Ammon's horn (tissue), 1 donor: ENCODE measurements at regions not wholly inside any gene's neighbourhood (a gene's known extent, or its start where the extent isn't known, plus 50 kb on each side); places are given as distances from the start of the nearest gene placed in this dataset.

ENCODE experiments used
- DNase-seq: peaks from one replicate; pipeline ENCODE4 v3.0.0-alpha.2; 2016; ENCODE audit warnings: low spot score

DNA sequence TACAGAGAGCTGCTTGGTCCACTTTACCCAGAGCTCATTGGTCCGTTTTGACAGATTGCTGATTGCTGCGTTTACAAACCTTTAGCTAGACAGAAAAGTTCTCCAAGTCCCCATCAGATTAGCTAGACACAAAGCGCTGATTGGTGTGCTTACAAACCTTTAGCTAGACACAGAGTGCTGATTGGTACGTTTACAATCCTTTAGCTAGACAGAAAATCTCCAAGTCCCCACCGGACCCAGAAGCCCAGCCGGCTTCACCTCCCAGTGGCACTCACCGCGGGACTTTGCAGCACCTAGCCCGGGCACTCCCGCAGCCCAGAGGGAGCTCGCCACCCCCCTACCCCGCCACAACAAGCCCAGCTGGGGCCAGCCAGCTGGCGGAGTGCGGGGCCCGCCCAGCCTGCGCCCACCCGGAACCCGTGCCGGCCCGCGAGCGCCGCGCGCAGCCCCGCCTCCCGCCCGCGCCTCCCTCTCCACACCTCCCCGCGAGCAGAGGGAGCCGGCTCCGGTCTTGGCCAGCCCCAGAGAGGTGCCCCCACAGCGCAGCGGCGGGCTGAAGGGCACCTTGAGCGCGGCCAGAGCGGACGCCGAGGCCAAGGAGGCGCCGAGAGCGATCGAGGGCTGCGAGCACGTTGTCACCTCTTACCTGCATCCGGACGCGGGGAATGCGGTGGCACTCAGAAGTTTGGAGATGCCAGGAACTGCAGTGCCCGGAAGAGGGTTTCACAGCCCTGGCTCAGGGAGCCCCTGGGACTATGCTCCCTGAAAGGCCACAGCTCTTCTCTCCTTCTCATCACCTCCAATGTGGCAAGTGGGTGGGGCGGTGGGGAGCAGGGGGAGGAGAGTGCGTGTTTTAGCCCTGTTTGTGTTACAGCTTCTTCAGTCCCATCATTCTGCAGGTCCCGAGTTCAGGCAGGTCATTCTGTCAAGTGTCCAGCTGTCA, 1504.5 kb downstream of the CDH11 start:
- DNase-seq = no peak

DNA sequence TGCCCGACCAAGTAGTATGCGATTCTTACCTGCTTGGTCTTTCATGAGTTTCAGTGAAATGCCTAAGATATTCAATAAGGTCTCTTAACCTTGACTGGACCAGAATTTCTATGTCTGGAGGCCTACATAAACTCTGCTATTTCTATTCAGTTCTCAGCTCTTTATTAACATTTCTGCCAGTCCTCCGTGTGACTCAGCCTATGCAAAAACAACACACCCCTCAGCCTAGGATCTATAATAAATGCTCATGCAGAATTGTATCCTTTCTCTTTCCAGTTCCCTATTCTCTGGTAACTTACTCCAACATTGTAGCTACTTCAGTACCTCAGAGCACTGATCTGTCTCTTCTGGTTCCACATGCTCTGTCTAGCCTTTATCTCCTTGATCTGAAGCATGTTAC, 1507.4 kb downstream of the CDH11 start:
- DNase-seq = no peak

DNA sequence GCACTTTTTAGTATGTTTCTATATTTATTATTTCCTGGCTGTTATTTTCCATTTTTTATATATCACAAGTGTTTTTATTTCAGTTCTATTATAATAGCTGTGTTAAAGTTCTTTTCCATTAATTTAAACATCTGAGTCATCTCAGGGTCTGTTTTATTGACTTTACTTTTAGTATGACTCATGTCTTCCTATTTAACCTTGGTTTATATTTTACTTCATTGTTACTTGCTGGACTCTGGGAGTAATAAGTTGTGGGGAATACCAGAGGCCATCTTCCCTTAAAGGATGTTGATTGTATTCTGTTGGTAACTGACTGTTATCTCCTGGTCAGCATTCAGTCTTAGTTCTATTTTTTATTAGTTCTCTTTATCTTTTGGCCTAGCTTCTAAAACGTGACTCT, 1508.2 kb downstream of the CDH11 start:
- no peak for DNase-seq

DNA sequence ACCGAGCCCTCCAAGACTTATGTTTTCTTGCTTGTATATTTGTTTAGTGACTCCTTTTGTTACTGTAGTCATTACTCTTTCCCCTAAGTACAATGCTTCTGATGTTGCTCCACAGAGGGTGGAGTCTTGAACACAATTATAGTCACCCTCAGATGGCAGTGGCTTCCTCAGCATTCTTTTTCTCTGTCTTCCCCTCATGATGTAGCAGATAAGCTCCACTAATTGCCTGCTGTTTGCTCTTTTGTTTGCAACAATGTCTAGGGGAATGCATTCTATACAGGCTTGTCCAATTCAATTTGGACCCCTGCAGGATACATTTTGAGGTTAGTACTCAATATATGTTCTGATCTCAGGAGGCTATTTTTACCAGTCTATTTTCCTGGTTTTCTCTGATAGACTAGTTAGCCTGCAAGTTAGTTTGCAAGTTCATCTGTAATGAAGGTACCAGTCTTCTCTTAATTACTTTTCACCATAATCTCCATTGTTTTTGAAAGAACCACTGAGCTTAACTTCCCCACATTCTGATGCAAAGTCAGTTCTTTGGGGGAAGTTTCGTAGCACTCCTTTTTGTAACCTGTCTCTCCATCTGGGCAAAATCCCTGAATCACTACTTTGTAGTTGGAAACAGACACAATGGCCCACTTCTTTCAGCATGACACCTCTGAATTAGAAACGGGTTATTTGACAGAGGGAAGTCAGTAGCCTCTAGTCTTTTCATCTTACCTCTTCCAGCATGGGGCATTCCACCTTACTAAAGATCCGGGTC, 1509.2 kb downstream of the CDH11 start:
- DNase-seq = no peak

DNA sequence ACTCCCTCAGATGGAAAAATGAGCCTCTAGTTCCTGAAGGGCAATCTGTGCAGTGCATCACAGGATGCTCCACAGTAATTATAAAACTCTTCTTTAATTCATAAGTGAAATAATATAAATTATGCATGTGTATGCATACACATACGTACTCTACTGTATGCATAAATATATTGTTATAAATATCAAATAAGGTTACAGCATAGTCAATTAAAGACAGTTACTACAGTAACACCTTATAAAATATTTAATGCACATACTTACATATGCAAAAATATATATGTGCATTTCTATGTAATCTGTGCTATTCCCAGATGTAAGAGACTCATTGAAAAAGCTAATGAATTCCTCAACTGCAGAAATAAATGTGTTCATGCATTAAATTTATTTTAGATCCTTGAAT, 1515.1 kb downstream of the CDH11 start:
- no peak for DNase-seq

DNA sequence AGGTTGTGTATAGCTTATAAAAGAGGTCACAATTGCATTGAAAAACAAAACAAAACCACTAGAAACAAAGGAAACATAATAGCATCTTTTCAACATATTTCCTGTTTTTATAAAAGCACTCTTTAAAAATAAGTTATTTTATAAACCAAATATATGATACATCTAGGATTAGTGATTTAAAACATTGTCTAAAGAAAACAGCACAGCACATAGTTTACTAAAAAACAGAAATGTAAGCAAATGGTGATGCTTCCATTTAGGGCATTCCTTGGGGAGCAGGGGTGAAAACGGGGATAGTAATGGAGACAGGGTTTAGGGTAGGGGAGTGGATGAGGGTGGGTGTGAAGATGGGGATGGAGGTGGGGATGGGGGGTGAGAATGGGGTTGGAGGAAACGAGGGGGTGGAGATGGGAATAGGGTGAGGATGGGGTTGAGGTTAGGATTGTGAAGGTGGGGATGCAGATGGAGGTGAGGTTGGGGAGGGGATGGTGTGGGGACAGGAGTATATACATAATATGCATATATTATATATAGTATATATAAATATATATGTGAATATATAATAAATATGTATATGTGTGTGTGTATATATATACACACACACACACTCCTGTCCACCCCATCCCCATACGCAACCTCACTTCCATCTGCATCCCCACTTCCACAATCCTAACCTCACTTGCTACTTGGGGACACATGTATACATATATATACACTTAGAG, 1519.5 kb downstream of the CDH11 start:
- DNase-seq = no peak

DNA sequence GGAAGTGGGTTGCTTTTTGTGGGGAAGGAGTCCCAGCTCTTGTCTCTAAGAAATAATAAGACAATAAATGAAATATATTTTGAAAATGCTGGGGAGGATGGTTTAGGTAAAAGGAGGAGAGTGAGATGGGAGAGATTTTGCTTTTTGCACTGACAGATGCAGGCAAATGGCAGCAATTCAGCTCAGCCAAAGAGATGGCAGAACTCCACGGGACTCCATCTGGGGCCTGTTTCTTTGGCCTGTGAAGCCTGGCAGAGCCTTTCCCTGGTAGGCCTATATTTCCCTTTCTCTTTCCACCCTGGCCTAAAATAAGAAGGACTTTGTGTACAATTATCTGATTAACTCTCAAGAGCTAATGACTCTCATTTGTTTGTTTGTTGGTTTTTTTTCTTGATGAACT, 1525.1 kb downstream of the CDH11 start:
- DNase-seq = peak; percentile 49

DNA sequence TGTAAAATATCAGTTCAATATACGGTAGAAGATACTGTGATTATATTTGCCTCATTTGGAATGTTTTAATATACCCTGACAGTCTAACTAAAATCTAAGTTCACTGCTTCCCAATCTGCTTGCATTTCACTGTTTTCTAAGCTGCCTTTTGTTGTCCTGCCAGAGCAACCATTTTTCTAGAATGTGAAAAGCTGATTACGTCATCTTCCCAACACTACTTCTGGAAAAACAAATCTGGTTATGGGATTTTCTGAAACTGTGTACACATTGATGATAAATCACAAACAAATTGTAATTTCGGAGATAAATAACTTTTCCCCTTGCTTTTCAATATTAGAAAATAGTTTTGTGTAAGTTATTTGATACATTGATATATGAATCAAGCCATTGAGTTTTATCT, 1529.0 kb downstream of the CDH11 start:
- no peak for DNase-seq

DNA sequence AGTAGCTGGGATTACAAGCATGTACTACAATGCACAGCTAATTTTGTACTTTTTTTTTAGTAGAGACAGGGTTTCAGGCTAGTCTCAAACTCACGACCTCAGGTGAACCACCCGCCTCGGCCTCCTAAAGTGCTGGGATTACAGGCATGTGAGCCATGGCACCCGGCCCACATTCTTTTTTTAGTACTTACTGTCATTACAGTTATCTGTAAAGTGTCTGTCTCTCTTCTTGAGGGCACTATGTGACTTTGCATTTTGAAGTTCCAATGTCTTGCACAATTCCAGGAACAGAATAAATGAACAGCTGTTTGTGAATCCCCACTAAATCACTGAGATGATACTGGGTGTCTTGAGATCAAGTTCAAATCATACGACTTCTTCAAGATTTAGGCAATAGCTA, 1540.3 kb downstream of the CDH11 start:
- DNase-seq = no peak

DNA sequence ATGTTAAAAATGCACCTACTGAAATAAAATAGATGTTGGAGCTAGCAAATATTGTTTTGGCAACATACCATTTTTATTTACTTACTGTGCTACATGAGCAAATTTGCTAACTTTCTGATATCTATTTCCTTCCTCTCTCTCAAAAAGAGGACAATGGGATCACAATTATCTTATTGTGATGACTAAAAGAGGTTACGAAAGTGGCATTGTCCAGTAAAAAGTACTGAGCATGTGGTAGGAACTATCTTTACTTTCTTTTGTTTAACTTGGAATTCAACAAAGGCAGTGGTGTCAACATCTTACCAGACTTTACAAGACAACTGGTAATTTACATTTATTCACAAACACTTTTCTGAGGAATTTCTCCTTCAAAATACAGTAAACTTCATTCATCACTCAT, 1542.6 kb upstream of the CDH8 start:
- no peak for DNase-seq

DNA sequence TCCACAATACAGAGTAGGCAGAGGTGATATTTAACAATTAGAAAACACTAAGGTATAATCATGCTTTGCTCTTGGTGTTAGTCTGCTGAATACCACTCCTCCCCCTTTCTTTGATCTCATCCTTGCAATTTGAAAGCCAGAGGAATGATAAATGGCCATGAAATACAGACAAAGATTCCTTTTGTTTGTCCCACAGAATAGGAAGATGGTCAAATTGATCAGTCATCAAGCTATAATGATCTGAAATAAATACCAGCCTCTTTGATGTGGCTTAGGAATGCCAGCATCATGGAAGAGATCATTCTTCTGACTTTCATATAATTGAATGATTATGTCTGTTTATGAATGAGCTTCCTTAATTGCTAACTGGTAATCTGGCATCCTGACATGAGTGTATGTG, 1541.7 kb upstream of the CDH8 start:
- no peak for DNase-seq

DNA sequence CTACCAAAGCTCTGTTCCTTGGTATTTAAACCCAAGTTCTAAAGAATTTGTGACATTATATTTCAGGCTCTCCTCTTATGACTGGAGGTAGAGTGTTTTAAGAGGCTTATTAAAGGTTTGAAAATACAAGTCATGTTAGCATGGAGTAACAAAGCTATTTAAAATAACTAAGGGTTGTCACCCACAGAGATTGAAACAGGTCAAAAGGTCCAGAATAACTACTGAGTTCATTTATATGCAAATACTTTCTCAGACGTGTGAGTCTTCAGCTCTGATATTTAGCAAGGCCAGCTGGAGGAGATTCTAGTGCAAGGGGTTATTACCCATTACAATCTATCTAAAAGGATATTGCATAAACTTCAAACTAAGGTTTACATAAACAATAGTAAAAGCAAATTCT, 1538.8 kb upstream of the CDH8 start:
- DNase-seq = no peak

DNA sequence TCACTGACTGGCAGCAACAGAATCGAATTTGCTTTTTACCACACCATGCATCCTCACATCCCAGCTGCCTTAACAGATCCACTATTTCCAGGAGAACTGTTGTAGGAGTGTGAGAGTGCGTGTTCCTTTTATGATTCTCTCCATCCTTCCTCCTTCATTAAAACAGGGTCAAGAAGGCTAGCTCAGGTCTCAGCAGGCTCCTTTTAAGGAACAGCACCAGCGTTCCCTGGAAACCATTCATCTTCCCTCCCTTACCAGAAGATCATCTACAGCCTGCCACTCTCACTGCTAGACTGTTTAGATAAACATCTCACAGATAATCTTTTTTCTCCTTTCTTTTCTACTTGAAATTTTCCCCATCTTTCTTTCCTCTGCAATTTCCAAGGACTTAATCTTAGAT, 1531.9 kb upstream of the CDH8 start:
- no peak for DNase-seq

DNA sequence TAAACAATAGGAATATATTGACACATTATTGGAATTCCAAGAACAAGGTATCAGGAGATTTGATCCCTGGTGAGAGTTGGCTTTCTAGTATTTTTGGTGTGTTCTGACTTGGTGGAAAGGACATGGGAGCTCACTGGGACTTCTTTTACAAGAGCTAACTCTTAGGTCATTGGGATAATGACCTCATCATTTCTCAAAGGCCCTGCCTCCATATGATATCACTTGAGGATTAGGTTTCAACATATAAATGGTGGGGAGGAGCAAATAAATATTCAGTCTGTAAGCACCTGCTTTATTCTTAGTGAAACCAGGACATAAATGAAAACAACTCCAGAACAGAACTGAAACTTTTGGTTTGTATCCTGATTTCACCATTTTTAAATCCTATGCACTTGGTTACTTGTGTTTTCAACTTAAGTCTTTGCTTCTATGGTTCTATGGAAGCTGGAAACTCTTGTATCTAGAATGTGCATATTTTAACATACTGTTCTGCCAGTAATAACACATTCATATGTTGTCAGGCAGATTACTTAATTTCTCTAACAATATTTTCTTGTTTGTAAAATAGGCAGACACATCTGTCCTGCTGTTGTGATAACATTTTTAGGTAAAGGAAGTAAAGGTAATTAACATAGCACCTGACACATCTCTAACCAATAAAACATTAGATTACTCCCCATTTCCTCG, 1527.7 kb upstream of the CDH8 start:
- DNase-seq = no peak

DNA sequence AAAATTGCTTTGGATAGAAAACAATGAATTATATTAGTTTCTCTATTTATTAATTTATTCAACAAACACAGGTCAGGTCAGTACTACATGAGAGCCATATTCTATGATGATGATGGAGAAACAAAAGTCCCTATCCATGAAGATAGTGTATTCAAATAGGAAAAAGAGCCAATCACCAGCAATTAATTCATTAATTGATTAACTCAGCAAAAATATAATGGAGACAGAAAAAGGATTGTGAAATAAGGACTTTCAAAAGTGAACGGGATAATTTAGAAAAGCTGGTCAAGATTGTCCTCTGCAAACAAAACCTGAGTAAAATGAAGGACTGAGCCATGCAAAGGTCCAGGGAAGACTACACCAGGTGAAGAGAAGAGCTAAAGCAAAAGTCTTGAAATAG, 1517.7 kb upstream of the CDH8 start:
- DNase-seq = no peak

DNA sequence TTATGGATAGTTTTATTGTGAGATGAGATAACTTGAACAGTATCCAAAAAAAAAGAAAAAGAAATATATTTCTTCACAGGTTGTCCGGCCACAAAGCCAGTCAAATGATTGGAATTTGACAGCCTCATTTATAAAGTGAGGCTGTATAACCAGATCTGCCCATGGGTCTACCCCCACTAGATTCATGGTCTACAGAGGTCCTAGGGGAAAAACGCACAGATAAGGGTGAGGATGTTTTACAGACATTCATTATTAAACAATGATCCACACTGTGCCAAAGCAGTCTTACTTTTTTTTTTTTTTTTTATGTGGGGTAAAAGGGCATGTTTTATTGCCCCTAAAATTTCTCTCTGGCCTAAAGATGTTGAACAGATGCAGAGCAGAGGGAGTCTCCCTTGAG, 1503.0 kb upstream of the CDH8 start:
- no peak for DNase-seq

DNA sequence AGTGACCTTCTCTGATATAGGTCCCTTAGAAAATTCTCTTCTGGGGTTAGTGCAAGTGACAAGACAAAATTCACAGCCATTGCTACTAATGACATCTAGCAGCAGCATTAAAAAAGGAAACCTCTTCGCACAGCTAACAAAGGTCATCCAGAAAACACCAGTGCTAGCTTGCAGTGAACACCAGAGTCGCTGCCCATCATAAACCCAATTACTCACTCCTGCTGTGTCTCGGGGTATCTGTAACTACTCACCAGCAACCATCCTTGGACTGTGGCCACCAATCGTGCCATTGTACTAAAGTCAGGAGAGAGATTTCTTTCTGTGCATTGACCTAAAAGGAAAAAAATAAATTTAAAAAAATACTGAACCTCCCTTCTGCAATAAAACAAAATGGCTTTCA, 1494.7 kb upstream of the CDH8 start:
- no peak for DNase-seq

DNA sequence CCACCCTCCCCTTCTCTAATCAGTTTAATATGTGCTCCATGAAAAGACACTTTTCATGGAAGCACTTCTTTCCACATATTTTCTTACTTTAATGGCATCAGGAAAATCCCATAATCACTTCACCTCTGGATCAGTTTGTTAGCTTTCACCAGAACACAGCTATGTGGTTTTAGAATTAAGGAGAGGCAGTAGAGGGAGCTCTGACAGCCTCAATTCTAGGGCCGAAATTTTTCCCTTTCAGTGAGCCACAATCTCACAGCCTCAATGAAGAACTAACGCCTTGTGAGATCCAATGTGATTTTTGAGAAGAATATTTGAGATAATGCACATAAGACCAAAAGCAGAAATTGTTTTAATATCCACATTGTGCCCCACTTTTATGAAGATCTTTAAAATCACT, 1494.0 kb upstream of the CDH8 start:
- DNase-seq = peak; percentile 18

DNA sequence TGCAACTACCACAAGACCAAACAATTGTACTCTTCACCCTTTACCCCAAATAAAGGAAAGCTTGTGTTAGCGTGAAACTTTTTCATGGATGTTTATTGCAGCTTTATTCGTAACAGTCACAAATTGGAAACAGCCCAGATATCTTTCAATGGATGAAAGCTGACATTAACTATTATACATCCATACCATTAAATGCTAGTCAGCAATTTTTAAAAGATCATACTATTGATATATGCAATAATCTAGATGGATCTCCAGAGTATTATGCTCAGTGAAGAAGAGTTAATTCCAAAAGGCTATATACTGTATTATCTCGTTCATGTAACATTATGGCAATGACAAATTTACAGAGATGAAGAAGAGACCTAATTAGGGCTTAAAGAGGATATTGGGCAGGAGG, 1491.2 kb upstream of the CDH8 start:
- DNase-seq = no peak

DNA sequence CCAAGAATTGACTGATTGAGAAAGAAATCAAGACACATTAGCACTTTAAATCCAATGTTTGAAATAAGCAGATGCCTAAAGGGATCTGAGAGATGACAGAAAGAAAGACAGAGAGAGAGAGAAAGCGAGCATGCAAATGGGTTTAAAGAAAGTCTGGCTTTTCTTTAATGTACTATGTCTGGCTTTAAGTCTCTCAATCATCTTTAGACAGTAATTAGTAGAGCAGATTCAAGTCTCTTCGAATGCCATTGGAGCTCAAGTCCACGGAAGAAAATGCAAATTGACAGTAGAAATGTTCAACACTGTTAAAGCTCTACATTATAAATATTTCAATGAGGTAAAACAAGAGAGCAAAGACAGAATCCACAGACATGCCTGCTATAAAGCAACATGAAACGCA, 1480.2 kb upstream of the CDH8 start:
- DNase-seq = no peak

DNA sequence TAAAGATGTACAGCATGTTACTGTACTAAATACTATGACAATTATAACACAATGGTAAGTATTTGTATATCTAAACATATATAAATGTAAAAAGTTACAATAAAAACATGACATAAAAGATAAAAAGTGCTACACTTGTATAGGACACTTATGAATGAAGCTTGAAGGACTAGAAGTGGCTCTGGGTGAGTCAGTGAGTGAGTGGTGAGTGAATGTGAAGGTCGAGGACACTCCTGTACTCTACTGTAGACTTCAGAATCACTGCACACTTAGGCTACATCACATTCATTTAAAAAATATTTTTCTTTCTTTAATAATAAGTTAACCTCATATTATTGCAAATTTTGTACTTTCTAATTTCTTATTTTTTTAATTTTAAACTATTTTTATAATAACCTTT, 1476.7 kb upstream of the CDH8 start:
- DNase-seq = no peak

DNA sequence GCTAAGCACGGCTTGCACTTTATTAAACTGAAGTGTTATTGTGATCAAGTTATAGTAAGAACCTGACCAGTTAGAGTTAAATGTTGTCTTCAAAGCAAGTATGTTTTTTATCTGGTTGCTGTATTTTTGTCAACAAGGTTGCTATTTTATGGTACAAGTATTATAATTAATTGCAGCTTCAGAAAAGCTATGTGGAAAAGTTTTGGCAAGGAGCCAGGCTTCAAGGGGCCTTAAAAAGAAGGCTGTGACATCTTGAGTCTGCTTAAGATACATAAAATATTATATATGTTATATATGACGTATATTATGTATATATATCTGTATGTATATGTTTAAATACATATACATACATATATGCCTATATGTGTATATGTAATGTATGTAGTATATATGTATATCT, 1461.2 kb upstream of the CDH8 start:
- DNase-seq = no peak
